Stimulated activated CD4-positive, alpha-beta T cell treated with anti-CD3 and anti-CD28 coated beads, Interleukin-15, amount 100 ng/mL, for 1 hour (primary cell): ENCODE measurements at regions not wholly inside any gene's neighbourhood (a gene's known extent, or its start where the extent isn't known, plus 50 kb on each side); places are given as distances from the start of the nearest gene placed in this dataset.

Source experiments
- DNase-seq, 2 donors: peaks; one replicate each; pipeline ENCODE4 v3.0.0-alpha.2; 2020; ENCODE audit warnings: low read depth in 1 of 2, low spot score in 1 of 2

DNA sequence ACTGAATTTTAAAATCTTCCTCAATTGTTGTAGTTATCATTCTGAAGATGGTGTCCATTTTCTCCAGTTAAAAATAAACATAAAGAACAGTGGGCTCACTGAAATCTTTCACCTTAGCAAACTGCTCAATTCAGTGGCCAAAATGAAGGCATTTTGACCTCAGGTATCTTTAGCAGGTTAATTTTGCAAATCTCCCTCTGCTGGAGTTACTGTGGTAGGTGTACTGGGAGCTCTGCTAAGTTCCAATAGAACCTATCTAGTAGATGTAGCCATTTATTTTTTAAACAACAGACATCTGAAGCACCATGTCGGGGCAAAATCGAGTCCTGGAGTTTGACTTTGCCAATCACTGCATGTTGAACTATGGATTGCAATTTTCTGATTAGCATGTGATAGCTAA lies 177.1 kb downstream of the IRS1 start:
- DNase-seq = no peak

DNA sequence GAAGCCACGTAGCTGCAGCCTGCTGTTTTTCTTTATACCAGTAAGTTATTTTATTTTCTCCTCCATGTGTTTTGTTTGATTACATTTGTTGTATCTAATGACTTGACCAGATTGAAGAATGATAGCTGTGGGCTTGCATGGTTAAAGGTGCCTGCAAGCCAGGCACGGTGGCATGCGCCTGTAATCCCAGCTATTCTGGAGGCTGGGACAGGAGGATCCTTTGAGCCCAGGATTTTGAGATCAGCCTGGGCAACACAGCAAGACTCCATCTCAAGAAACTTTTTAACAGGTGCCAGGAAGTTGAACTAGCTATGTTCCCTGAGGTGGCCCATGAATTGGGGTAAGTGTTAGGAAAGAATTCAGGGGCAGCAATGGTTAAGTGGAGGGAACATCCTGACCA lies 179.4 kb downstream of the IRS1 start:
- no peak for DNase-seq

DNA sequence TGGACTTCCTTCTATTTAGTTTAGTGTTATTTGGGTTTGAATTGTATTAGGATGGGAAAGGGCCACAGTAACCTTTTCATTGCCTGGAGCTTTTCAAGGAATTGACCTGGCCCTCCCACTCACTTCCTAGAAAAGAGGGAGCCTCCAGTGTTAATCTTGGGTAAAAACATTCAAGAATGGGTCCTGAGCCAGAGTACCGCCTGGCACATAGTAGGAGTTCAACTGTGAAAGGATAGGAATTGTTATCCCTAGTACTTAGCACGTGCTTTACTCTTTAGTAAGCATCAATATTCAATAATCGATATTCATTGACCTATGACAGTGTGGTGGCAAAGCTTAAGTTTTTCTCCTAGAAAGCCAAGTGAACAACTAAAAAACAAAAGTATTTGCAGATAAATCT lies 179.9 kb downstream of the IRS1 start:
- DNase-seq = no peak

DNA sequence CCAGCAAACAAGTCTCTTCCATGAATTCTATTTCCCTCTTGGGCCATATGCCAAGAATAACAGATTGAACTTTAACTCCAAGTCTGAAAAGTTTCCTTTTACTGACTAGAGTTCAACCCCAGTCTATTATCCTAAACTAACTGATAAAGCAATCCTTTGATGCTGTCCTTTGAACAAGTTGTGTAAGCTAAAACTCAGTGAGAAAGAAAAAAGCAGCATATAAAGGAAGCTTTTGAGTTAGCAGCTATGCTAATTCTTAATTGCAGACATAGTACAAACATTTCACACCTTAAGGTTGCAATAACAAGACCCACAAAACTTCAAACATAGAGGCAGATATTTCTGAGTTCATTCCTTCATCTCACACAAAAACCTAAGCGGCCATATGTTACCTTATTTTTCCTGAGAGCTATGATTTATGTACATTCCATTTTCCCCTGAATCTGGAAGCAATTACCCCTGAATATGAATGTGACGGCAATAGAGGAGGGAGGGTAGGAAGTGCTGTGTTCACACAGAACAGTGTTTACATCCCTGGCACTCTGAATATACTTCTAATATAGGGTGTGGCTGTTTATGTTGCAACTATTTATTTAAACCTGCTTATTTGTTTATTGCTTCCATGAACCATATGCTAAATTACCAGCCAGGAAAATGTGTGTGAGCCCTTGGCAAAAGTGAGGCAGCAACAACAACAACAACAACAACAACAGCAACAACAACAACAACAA lies 180.6 kb downstream of the IRS1 start:
- no peak for DNase-seq

DNA sequence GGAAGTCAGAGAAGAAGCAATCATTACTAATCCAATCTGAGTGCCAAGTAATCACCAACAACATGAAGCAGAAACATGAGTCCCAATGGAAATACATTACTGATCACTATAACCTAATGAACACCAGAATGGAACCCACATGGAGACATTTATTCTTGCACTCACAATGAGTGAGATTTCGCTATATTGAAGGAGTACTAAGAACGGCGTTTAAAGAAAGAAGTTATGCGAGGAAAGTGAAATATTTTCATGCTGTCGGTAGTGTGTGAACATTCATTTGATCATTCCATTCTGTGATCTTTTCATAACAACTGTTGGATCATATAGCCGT lies 181.1 kb downstream of the IRS1 start:
- DNase-seq = no peak

DNA sequence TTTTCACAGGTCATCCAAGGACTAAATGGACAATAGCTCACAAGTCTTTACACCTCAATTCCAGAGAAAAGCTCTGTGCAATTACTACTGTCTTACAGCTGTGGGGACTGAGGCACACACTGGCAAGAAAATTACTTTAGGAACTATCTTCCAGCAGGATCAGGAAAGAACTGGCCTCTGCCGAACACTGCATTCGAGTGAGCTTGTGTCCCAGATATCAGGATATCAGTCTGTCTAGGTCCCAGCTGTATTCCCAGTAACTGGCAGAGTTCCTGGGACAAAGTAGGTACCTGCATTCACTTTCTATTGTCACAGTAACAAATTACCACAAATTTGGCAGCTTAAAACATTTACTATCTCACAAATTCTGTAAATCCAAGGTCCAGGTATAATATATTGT lies 183.7 kb downstream of the IRS1 start:
- no peak for DNase-seq

DNA sequence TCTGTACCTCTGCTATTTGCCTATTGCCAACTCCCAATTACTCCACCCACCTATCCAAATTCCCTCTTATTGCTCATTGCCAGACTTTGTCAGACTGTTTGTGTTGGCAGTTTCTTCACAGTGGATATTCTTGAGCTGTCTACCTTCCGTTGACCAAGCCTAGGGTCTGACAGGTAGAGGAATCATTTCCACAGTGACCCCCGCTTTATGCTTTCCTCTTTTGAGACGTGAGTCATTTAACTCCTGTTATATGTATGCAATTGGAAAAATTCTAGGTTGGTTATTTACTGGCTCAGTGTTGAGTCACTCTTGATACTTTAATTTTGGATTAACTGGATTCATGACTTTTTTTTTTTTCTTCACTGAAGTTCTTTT lies 187.7 kb downstream of the IRS1 start:
- DNase-seq = no peak

DNA sequence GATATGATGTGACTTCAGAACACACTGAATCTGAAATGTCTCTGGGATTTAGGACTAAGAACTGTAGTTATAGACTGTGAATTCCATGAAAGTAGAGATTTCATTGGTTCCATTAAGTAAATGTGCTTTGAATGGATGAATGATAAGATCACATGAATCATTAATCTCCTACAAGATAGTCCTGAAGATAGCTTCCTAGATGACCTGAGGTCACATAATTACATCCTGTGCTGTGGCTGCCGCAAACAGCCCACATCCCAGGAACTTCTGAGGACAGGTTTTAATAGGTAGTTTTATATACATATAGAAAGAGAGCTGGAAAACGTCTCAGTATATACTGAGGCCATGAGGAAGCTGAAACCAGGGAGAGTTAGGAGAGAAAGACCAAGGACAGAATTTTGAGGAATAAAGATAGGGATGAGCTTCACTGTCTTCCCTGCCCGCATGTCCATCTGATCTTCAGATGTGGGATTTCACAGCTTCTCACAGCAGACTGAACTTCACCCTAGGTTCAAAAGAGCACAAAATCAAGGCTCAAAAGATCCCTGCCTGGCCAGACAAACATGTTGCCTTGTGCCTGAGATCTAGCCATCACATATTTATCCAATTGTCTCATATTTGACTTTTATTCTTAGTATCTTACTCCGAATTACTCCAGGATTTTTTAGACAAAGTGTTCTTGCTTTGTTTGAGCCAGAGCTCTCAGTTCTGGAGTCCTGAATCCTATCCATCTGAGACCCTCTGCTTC lies 188.2 kb downstream of the IRS1 start:
- no peak for DNase-seq

DNA sequence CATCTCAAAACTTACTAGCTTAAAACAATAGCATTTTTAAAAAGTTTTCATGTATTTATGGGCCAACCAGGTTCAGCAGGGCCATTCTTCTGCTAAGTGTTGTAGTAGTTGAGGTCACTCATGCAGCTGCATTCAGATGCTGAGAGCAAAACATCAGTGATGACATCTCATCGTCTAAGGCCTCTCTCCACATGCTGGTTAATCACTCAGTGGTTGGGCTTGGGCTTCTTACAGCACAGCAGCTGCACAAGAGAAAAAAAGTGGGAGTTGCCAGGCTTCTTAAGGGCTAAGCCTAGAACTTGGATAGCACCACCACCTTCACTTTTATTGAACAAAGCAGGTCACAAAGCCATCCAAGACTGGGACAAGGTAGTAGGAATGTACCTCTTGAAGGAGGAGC lies 190.3 kb downstream of the IRS1 start:
- DNase-seq = no peak

DNA sequence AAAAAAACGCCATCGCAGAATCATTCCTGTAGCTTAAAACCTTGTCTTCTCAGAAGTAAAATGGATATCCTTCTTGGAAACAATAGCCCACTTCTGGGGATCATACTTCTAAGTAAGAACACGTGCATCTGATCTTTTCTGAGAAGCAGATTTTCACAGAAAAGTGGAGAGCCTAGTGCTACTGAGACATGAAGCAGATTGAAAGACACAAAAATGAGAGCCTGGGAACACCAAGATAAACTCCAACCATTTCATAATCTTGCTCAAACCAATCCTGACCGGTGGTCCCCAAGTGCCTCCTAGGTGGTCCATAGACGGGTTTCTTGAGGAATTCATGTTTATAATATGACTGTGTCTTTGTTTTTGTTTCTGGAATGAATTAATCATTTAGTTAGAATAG lies 191.2 kb downstream of the IRS1 start:
- DNase-seq = no peak

DNA sequence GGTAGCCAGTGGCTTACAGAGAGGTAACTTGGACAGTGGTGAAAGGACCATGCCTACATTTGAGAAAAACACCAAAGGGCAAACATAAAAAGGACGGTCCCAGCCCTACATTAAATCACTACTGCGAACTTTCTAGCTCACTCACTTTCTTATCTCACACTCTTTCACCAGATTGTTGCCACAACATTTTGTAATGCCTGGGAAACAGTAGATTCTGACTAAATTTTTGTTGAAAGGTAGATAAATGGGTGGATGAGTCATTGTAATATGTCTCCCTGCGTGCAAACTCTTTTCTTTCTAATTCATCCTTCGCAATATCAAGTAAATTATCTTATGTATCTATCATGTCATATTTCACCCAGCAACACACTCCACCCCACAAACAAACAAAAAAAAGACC lies 192.2 kb downstream of the IRS1 start:
- DNase-seq = no peak

DNA sequence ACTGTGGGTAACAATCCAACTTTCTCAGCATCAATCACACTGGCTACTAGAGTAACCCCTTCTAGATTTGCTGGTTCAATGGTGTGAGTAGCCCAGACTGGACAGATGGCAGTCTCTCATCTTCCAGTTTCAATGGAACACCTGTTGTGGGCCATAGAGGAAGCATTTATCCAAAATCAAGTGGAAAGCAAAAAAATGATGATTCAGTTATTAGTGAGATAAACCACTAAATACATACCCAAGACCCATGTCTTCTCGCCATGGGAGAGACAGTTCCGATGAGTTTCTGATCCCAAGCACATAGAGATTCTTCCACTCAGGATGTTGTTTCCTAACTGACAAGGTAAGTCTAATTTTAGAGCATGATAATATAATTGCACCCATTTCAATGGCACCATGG lies 194.0 kb downstream of the IRS1 start:
- DNase-seq = no peak

DNA sequence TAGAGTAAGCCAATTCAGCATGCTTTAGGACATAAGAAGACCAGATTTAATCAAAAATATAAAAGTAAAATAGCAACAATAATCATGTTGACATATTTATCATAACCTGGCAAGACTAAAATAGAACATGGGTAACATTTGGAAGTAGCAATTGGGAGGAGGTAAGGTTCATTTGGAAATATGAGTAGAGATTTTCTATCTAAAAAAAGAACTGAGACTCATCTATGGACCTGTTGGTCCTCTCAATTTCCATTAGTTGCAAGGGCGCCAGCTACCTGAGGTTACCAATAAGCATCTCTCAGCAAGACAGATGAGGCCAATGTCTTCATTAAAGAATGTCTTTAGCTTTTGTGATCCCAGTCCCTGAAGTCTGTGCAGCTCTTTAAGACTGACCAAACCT lies 196.0 kb downstream of the IRS1 start:
- DNase-seq = no peak

DNA sequence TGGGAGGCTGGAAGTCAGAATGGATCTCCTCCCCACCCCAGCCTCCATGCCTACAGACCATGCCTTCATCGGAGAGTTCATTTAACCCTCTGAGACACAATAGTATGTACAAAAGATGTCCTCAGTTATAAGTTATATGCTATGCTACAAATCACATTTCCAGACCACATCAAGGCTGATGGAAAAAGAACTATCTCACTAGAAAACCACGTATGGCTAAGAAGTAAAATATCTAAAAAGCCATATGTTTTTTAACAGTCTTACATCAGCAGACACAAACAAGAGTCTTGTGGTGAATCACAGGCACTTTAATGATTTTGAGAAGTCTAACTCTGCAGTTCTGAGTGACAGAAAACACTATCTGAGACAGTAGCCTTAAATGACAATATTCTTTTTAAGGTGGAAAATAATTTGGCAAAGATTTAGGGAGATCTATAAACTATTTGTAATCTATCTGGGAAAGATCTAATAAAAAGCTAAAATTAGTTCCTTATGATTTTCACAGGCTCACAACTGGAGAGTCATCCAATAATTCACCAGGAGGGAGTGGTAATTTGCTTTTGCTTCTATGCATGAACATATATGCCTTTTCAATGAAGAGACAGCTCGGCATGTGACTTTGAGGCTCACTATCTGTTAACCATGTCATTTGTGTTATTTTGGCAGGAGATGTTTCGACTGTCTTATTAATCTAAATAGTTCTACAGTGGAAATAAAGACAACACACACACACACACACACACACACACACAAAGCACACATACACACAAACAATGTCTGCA lies 197.5 kb downstream of the IRS1 start:
- DNase-seq = no peak

DNA sequence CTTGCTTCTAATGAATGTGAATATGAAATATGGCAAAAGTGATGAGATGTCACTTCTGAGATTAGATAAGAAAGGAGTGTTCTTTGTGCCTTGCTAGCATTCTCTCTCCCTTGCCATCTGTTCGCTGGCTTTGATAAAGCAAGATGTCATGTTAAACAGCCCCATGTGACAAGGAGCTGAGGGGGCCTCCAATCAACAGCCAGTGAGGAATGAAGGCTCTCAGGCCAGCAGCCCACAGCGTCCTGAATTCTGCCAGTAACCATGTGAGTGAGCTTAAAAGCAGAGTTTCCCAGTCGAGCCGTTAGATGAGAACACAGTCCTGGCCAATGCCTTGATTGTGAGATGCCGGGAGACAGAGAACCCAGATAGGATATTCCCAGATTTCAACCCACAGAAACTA lies 198.8 kb downstream of the IRS1 start:
- no peak for DNase-seq

DNA sequence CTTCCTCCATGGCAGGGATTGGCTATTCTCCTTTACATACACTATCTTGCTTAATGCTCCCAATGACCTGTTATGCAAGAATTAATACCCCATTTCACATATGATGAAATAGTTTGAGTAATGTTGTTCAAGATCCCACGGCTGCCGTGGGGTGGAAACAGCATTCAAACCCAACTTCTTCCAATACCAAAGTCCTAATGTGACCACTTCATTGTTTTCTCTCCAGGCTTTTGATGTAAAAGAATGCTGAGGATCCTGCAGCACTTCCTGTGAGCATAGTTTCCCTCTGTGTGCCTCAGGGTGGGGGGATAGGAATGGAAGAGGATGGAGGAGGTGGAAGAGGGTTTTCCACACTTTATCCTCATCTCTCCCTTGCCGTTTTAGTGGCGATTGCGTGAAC lies 199.4 kb downstream of the IRS1 start:
- no peak for DNase-seq

DNA sequence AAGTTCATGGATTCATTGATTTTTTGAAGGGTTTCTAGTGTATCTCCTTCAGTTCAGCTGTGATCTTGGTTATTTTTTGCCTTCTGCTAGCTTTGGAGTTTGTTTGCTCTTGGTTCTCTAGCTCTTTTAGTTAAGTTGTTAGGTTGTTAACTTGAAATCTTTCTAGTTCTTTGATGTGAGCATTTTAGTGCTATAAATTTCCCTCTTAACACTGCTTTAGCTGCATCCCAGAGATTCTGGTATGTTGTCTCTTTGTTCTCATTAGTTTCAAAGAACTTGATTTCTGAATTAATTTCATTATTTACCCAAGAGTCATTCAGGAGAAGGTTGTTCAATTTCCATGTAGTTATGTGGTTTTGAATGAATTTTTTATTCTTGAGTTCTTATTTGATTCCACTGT lies 210.6 kb downstream of the IRS1 start:
- no peak for DNase-seq

DNA sequence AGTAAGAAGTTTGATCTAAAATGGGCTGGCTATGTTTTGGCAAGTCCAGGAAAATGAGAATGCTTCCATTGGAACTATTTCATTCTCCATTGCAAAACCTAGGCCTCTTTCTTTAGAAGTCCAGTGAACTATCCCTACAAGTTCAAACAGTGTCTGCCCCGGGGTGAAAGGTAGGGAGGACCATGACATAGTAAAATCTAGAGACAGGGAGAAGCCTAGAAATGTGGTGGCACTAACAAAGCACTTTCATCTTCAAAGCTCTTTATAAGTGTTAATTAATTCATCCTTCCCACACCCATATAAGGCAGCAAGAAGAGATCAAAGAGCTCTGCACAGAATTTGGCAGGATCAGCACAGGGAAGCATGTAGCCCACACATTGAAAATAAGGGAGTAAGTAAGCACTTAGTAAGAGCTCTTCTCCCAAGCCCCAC lies 214.5 kb downstream of the IRS1 start:
- no peak for DNase-seq

DNA sequence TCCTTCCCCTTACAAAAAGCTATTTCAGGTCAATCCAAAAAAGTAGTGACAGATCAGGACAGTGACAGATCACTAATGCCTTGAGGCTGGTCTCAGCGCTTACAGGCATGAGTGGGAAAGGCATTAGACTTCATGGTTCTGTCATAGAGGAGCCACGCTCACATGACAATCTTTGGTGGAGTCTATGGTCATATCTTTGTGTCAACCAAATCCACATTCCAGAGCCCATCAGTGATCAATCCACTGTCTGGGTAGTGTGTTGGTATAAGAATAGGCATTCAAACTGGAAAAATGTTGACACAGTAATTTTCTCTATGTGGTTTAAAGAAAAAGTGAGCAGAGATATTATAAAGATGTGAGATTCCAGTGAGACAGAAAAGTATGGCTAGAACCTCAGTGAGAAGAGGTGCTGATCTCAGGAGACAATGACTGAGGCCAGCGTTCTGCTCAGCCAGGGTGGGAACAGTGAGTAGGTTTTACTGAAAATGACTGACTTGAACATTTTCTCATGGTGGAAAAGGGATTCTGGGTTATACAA lies 215.0 kb downstream of the IRS1 start:
- no peak for DNase-seq

DNA sequence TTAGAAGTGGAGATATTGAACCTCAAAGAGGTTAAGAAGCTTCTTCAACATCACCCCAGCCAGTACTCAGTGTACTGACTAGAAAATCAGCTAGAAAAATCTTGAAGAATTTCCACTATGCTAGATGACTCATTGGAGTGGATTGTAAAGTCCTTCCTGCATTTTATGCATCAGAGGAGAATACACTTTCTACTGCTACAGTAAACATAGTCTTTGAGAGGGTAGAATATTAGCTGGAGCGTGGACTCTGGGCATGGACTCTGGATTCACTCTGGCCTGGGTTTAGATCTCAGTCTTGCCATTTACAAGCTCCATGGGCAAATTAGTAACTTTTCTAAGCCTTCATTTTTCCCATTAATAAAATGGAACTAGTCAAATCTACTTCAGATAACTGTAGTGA lies 215.9 kb downstream of the IRS1 start:
- no peak for DNase-seq

DNA sequence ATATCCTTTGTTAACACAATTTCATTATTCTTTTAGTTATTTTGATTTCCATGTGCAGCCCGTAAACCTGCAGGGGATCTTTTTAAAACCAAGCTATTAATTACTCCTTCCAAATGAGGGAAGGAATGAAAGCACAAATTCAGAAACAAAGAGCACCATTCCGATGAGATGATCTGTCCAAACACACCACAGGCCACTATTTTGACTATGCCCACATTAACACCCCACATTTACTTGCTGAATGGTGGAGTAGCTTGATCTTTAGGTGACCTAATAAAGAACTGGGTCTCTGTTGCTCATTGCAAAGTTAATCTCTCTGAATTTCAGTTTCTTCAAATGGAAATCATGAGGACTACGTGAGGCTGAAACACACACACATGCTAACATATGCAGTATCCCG lies 218.0 kb downstream of the IRS1 start:
- DNase-seq = no peak

DNA sequence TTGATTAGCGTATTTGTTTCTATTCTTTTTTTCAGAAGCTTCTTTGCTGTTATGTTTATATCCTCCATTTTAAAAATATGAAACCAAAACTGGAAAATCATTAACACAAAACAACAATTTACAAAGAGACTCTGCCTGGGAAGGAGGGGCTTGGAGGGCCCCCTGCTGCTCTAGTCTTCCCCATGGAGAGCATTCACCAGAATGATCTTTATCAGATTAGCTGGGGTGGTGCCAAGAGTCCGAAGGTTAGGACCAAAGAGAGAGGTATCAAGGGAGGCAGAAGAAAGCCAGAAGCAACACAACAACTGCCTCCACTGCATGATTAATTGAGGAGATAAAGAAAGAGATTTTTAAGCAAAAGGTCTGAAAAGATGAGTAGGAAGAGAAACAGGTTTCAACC lies 218.6 kb downstream of the IRS1 start:
- DNase-seq = no peak
